H9 (cell line): ENCODE measurements at regions not wholly inside any gene's neighbourhood (a gene's known extent, or its start where the extent isn't known, plus 50 kb on each side); places are given as distances from the start of the nearest gene placed in this dataset.
"Not testable (repeated sequence)": the region's sequence is repeated elsewhere in the genome, so short reads cannot be mapped to it uniquely, and the experiment has no call there.

Source experiments
- DNase-seq: peaks from one replicate; pipeline ENCODE4 v3.0.0-alpha.2; 2017
- H2AFZ ChIP-seq: one replicate; pipeline ENCODE4 v1.6.1; 2013; ENCODE audit warnings: mild to moderate bottlenecking, low read length, control low read depth, moderate library complexity
- H2AK5ac ChIP-seq: 2 replicates; pipeline ENCODE4 v1.6.1; 2013; ENCODE audit warnings: low read length, control low read depth, mixed read lengths; ENCODE audit not compliant: insufficient read length
- H2BK120ac ChIP-seq: one replicate; pipeline ENCODE4 v1.6.1; 2013; ENCODE audit warnings: low read depth, mild to moderate bottlenecking, low read length, control low read depth, inconsistent platforms; ENCODE audit not compliant: poor library complexity, severe bottlenecking
- H2BK12ac ChIP-seq: 2 replicates; pipeline ENCODE4 v1.6.1; 2013; ENCODE audit warnings: low read length, control low read depth, mixed read lengths, low read depth; ENCODE audit not compliant: insufficient read length
- H2BK15ac ChIP-seq: 2 replicates; pipeline ENCODE4 v1.6.1; 2013; ENCODE audit warnings: low read depth, low read length, control low read depth
- H2BK20ac ChIP-seq: one replicate; pipeline ENCODE4 v1.6.1; 2013; ENCODE audit warnings: low read depth, mild to moderate bottlenecking, low read length, control low read depth, inconsistent platforms; ENCODE audit not compliant: poor library complexity, severe bottlenecking
- H2BK5ac ChIP-seq: 2 replicates; pipeline ENCODE4 v1.6.1; 2013; ENCODE audit warnings: low read length, control low read depth, mixed read lengths; ENCODE audit not compliant: insufficient read length
- H3K14ac ChIP-seq: 2 replicates; pipeline ENCODE4 v1.6.1; 2013; ENCODE audit warnings: low read length, control low read depth; ENCODE audit not compliant: insufficient read depth
- H3K18ac ChIP-seq: 2 replicates; pipeline ENCODE4 v1.6.1; 2013; ENCODE audit warnings: low read depth, mild to moderate bottlenecking, mixed read lengths, low read length, control low read depth; ENCODE audit not compliant: insufficient read length
- H3K23ac ChIP-seq: 2 replicates; pipeline ENCODE4 v1.6.1; 2013; ENCODE audit warnings: low read length, control low read depth, mixed read lengths, low read depth; ENCODE audit not compliant: insufficient read length
- H3K23me2 ChIP-seq: 2 replicates; pipeline ENCODE4 v1.6.1; 2013; ENCODE audit warnings: low read depth, mild to moderate bottlenecking, mixed read lengths, low read length, control low read depth; ENCODE audit not compliant: insufficient read length, poor library complexity, severe bottlenecking
- H3K27ac ChIP-seq: 2 replicates; pipeline ENCODE4 v1.5.1; 2013; ENCODE audit warnings: low read length, control low read depth, mixed read lengths, low read depth; ENCODE audit not compliant: insufficient read length
- H3K27me3 ChIP-seq: 2 replicates; pipeline ENCODE4 v1.6.1; 2013; ENCODE audit warnings: low read length, control low read depth, inconsistent platforms; ENCODE audit not compliant: insufficient read depth
- H3K4ac ChIP-seq: 2 replicates; pipeline ENCODE4 v1.6.1; 2013; ENCODE audit warnings: low read depth, mild to moderate bottlenecking, control low read depth, inconsistent platforms, low read length, moderate library complexity
- H3K4me1 ChIP-seq: 2 replicates; pipeline ENCODE4 v1.6.1; 2013; ENCODE audit warnings: low read length, control low read depth, inconsistent platforms; ENCODE audit not compliant: insufficient read depth
- H3K4me2 ChIP-seq: 2 replicates; pipeline ENCODE4 v1.6.1; 2013; ENCODE audit warnings: low read length, control low read depth, mixed read lengths; ENCODE audit not compliant: insufficient read length, insufficient read depth
- H3K56ac ChIP-seq: 2 replicates; pipeline ENCODE4 v1.6.1; 2013; ENCODE audit warnings: low read depth, mild to moderate bottlenecking, mixed read lengths, low read length, control low read depth; ENCODE audit not compliant: insufficient read length
- H3K79me1 ChIP-seq: 2 replicates; pipeline ENCODE4 v1.6.1; 2013; ENCODE audit warnings: low read depth, mild to moderate bottlenecking, moderate library complexity, low read length, control low read depth, inconsistent platforms; ENCODE audit not compliant: insufficient read depth, poor library complexity, severe bottlenecking
- H3K79me2 ChIP-seq: 2 replicates; pipeline ENCODE4 v1.6.1; 2013; ENCODE audit warnings: low read length, control low read depth, inconsistent platforms; ENCODE audit not compliant: insufficient read depth
- H3K9ac ChIP-seq: 2 replicates; pipeline ENCODE4 v1.6.1; 2013; ENCODE audit warnings: low read length, control low read depth, mixed read lengths; ENCODE audit not compliant: insufficient read length; ENCODE audit errors: extremely low read depth
- H3K9me3 ChIP-seq: one replicate; pipeline ENCODE4 v1.6.1; 2013; ENCODE audit warnings: low read depth, low read length, inconsistent platforms; ENCODE audit not compliant: control insufficient read depth
- H3T11ph ChIP-seq: one replicate; pipeline ENCODE4 v1.6.1; 2013; ENCODE audit warnings: mild to moderate bottlenecking, low read length, control low read depth, inconsistent platforms
- H4K20me1 ChIP-seq: one replicate; pipeline ENCODE4 v1.6.1; 2013; ENCODE audit not compliant: control insufficient read depth, insufficient read length, insufficient read depth
- H4K5ac ChIP-seq: 2 replicates; pipeline ENCODE4 v1.6.1; 2013; ENCODE audit warnings: low read depth, mild to moderate bottlenecking, mixed read lengths, low read length, control low read depth; ENCODE audit not compliant: insufficient read length
- H4K8ac ChIP-seq: replicated peaks from 2 replicates; pipeline ENCODE4 v1.6.1; 2013; ENCODE audit warnings: low read length, control low read depth, mixed read lengths, low read depth; ENCODE audit not compliant: insufficient read length
- H4K91ac ChIP-seq: 2 replicates; pipeline ENCODE4 v1.6.1; 2013; ENCODE audit warnings: low read depth, mild to moderate bottlenecking, moderate library complexity, mixed read lengths, low read length, control low read depth; ENCODE audit not compliant: insufficient read length
- H3K27ac Mint-ChIP-seq, 3 experiments: 2 replicates in 2 of 3; 3 replicates in 1 of 3; pipeline ENCODE4 v1.8.0; 2020 to 2021; ENCODE audit warnings: mixed read lengths in 3 of 3, mild to moderate bottlenecking in 1 of 3, moderate library complexity in 1 of 3
- H3K27me3 Mint-ChIP-seq: 2 replicates; pipeline ENCODE4 v1.8.0; 2021; ENCODE audit warnings: low read depth, mild to moderate bottlenecking, moderate library complexity, mixed read lengths
- H3K36me3 Mint-ChIP-seq, 3 experiments: 2 replicates in 2 of 3; 3 replicates in 1 of 3; pipeline ENCODE4 v1.8.0; 2020 to 2021; ENCODE audit warnings: low read depth in 3 of 3, mixed read lengths in 3 of 3; ENCODE audit not compliant: insufficient read depth in 1 of 3
- H3K4me1 Mint-ChIP-seq, 2 experiments: 2 replicates each; pipeline ENCODE4 v1.8.0; 2020; ENCODE audit warnings: mixed read lengths in 2 of 2
- H3K4me3 Mint-ChIP-seq, 2 experiments: 2 replicates in 1 of 2; 3 replicates in 1 of 2; pipeline ENCODE4 v1.8.0; 2020 to 2021; ENCODE audit warnings: mild to moderate bottlenecking in 2 of 2, mixed read lengths in 2 of 2, moderate library complexity in 1 of 2
- H3K9me3 Mint-ChIP-seq, 2 experiments: 2 replicates in 1 of 2; 3 replicates in 1 of 2; pipeline ENCODE4 v1.8.0; 2020; ENCODE audit warnings: mild to moderate bottlenecking in 2 of 2, mixed read lengths in 2 of 2, moderate library complexity in 1 of 2
- CTCF ChIP-seq: fragments of 200-600 bp; sonication (generic); conservative IDR thresholded peaks from 3 replicates; pipeline ENCODE4 v1.8.0; 2021; ENCODE audit warnings: antibody characterized with exemption, mild to moderate bottlenecking
- WGBS: extraction: QIAGEN DNeasy Blood & Tissue Kit; methylation state at CpG from one replicate; pipeline ENCODE4 v1.1.7; 2013; ENCODE audit warnings: missing lambda C conversion rate, low lambda C conversion rate, mixed read lengths; ENCODE audit not compliant: insufficient read length; ENCODE audit errors: extremely low coverage; 5-methylcytosine and 5-hydroxymethylcytosine counted together

DNA sequence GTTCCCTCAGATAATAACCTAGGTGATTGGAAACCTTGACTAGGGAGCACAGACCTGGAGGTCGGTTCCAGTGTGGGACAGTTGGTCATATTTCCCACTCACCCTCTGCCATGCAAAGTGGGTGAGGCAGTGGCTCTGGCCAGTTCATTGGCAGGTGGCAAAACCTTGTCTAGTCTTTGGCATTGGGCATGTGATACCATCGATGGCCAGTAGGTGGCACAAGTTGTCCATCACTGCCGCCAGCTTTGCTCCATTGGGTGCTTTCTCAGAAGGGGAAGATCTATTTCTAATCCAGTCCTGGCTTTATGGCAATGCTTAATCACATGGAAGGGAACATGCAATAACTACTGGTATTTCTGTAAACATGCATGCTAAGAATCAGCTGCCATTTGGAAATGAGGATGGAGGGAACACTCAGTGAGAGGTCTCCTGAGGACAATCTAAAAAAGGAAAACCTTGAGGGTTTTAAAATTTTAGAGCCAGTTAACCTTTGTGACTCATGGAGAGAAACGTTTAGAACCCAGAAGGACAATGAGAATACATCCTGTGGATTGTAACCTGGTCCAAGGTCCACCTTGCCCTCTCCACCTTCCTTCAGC, 207.5 kb upstream of the PLGLB1 start:
- not testable (repeated sequence) for H3K23me2 ChIP-seq, H3K4me1 Mint-ChIP-seq, H4K8ac ChIP-seq, H3K27ac ChIP-seq, H3K36me3 Mint-ChIP-seq, H2BK15ac ChIP-seq, H2BK20ac ChIP-seq, H3K79me1 ChIP-seq, H3K9me3 ChIP-seq, H2AK5ac ChIP-seq, H3K27ac Mint-ChIP-seq, H3K23ac ChIP-seq, H4K20me1 ChIP-seq, H3K4me2 ChIP-seq, H2AFZ ChIP-seq, H2BK120ac ChIP-seq, H3K27me3 ChIP-seq, H3K9ac ChIP-seq, H3K18ac ChIP-seq, H3K27me3 Mint-ChIP-seq, H2BK5ac ChIP-seq, H4K5ac ChIP-seq, H3K4ac ChIP-seq, H3K4me3 Mint-ChIP-seq, H3K14ac ChIP-seq, H3T11ph ChIP-seq, H3K56ac ChIP-seq, H3K9me3 Mint-ChIP-seq, DNase-seq, H4K91ac ChIP-seq, H3K4me1 ChIP-seq, H3K79me2 ChIP-seq, H2BK12ac ChIP-seq
- WGBS, result no CpG with 5 or more reads among the region's 4 CpGs
- peak; percentile 53 for TF ChIP-seq CTCF

GRCh38 chr2:87229964-87230363, 208.3 kb upstream of the PLGLB1 start:
- H3K4me2 ChIP-seq, H3K27me3 ChIP-seq, H3K79me1 ChIP-seq, H3K9me3 ChIP-seq, H2BK5ac ChIP-seq, H3T11ph ChIP-seq, H3K14ac ChIP-seq, H2BK20ac ChIP-seq, H3K79me2 ChIP-seq, H3K23ac ChIP-seq, H3K4me1 Mint-ChIP-seq, H4K8ac ChIP-seq, H2AK5ac ChIP-seq, H3K27me3 Mint-ChIP-seq, H4K5ac ChIP-seq, H3K4me3 Mint-ChIP-seq, H3K27ac Mint-ChIP-seq, H2BK120ac ChIP-seq, H2AFZ ChIP-seq, H3K18ac ChIP-seq, H3K9me3 Mint-ChIP-seq, H3K4me1 ChIP-seq, H2BK12ac ChIP-seq, H4K20me1 ChIP-seq, H3K56ac ChIP-seq, DNase-seq, H3K4ac ChIP-seq, H3K27ac ChIP-seq, H3K9ac ChIP-seq, H3K36me3 Mint-ChIP-seq, H3K23me2 ChIP-seq, H4K91ac ChIP-seq, H2BK15ac ChIP-seq: not testable (repeated sequence)
- WGBS, result no CpG with 5 or more reads among the region's 4 CpGs
